Esophagus muscularis mucosa (tissue), 4 donors: ENCODE measurements at regions not wholly inside any gene's neighbourhood (a gene's known extent, or its start where the extent isn't known, plus 50 kb on each side); places are given as distances from the start of the nearest gene placed in this dataset.

Source experiments
- DNase-seq: peaks from one replicate; pipeline ENCODE4 v3.0.0-alpha.2; 2017; ENCODE audit errors: extremely low spot score
- H3K27ac ChIP-seq, 4 donors: fragments of 200-600 bp; sonication (generic); replicated peaks in 1 of 4; 1 replicate in 3 of 4; 2 replicates in 1 of 4; pipeline ENCODE4 v1.5.1; 2016 to 2019; ENCODE audit warnings: mild to moderate bottlenecking in 1 of 4
- H3K27me3 ChIP-seq, 4 donors: fragments of 200-600 bp; sonication (generic); one replicate each; pipeline versions ENCODE4 v1.5.1 to v1.6.0; 2016 to 2019
- H3K36me3 ChIP-seq, 4 donors: fragments of 200-600 bp; sonication (generic); one replicate each; pipeline ENCODE4 v1.5.1; 2016 to 2019
- H3K4me1 ChIP-seq, 4 donors: fragments of 200-600 bp; sonication (generic); one replicate each; pipeline ENCODE4 v1.5.1; 2016 to 2019
- H3K4me3 ChIP-seq, 4 donors: fragments of 200-600 bp; sonication (generic); 1 replicate in 2 of 4; 2 replicates in 2 of 4; pipeline ENCODE4 v1.5.1; 2016 to 2019; ENCODE audit warnings: mild to moderate bottlenecking in 4 of 4, moderate library complexity in 1 of 4
- H3K9me3 ChIP-seq, 4 donors: fragments of 200-600 bp; sonication (generic); 1 replicate in 3 of 4; 2 replicates in 1 of 4; pipeline ENCODE4 v1.5.1; 2016 to 2019
- EP300 ChIP-seq: sonication (generic); formaldehyde crosslinking; IDR thresholded peaks from one replicate; pipeline ENCODE4 v1.6.1; 2017; ENCODE audit warnings: antibody characterized with exemption
- POLR2A ChIP-seq: fragments of 450-650 bp; IDR thresholded peaks from one replicate; pipeline ENCODE4 v1.6.1; 2017; ENCODE audit warnings: antibody characterized with exemption, moderate library complexity, mild to moderate bottlenecking, low read depth
- POLR2AphosphoS5 ChIP-seq, 2 donors: sonication (generic); formaldehyde crosslinking; IDR thresholded peaks; one replicate each; pipeline ENCODE4 v1.6.1; 2017; ENCODE audit warnings: antibody characterized with exemption in 2 of 2
- WGBS: methylation state at CpG from one replicate; pipeline ENCODE4 v1.1.5; 2018; 5-methylcytosine and 5-hydroxymethylcytosine counted together
- intact Hi-C: fragments of 100-400 bp; cut with DNase I; formaldehyde crosslinking; loops from one replicate; pipeline ENCODE4 v1.15.1; 2023
- TF ChIP-seq, protein P1 (sequence below), 3 experiments: fragments of 200-600 bp in 2 of 3; fragments of 450-650 bp in 1 of 3; sonication (generic) in 2 of 3; IDR thresholded peaks; one replicate each; pipeline ENCODE4 v1.5.1; 2017 to 2019; ENCODE audit warnings: antibody characterized with exemption in 3 of 3, mild to moderate bottlenecking in 2 of 3, moderate library complexity in 1 of 3

DNA sequence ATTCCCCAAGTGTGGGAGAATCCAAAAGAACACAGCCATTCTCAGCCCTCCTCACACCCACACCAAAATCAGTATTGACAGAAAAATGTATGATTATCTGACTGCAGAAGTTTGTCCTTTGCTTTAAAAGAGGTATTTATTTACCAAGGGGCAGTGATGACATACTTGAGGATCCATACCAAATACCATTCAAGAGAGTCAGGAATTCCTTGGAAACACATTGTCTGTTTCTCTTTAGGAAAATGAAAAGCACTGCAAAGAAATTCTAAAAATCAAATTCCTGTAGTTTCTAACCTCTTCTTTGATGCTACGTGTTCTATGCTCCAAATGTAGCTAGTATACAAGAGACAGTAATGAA is 509.6 kb upstream of the CXADR start:
- Histone ChIP-seq H3K27me3 (no peaks in the 10 kb centered on the region), H3K27ac (no peak overlapping the region), H3K4me3 (no peak overlapping the region), H3K9me3 (no peaks in the 10 kb centered on the region), H3K4me1 (peaks cover 0 to 18% (median 12%) of the 10 kb centered on the region in 4 donors), H3K36me3 (no peaks in the 10 kb centered on the region)
- DNase-seq, result no peak
- intact Hi-C loops, result no loop called here
- TF ChIP-seq POLR2A, result no peak
- no peak for TF ChIP-seq EP300
- TF ChIP-seq POLR2AphosphoS5 (IDR thresholded peaks at IDR 0.05), result no peak
- TF ChIP-seq, protein P1, sequence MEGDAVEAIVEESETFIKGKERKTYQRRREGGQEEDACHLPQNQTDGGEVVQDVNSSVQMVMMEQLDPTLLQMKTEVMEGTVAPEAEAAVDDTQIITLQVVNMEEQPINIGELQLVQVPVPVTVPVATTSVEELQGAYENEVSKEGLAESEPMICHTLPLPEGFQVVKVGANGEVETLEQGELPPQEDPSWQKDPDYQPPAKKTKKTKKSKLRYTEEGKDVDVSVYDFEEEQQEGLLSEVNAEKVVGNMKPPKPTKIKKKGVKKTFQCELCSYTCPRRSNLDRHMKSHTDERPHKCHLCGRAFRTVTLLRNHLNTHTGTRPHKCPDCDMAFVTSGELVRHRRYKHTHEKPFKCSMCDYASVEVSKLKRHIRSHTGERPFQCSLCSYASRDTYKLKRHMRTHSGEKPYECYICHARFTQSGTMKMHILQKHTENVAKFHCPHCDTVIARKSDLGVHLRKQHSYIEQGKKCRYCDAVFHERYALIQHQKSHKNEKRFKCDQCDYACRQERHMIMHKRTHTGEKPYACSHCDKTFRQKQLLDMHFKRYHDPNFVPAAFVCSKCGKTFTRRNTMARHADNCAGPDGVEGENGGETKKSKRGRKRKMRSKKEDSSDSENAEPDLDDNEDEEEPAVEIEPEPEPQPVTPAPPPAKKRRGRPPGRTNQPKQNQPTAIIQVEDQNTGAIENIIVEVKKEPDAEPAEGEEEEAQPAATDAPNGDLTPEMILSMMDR (IDR thresholded peaks at IDR 0.05), result no peak
- WGBS, result 36% methylated on average over 1 of the region's 1 CpG

GRCh38 chr21:17003763-17004373 is 509.0 kb upstream of the CXADR start:
- DNase-seq, result no peak
- H3K4me3 ChIP-seq, result peak overlapping the region; percentile 15 to 27 (median 22)
- H3K36me3 ChIP-seq, result no peaks in the 10 kb centered on the region
- no peaks in the 10 kb centered on the region for H3K27me3 ChIP-seq
- no peaks in the 10 kb centered on the region for H3K9me3 ChIP-seq
- H3K4me1 ChIP-seq, result peaks cover 0 to 18% (median 12%) of the 10 kb centered on the region in 4 donors
- TF ChIP-seq, protein P1 (IDR thresholded peaks at IDR 0.05), result no peak
- no peak for TF ChIP-seq EP300
- TF ChIP-seq POLR2A, result no peak
- TF ChIP-seq POLR2AphosphoS5 (IDR thresholded peaks at IDR 0.05), result no peak
- peak overlapping the region in 2 of 4 donors; percentile 16 to 27 for H3K27ac ChIP-seq
- intact Hi-C loops, result no loop called here
- 14% methylated on average over 3 of the region's 3 CpGs for WGBS

DNA sequence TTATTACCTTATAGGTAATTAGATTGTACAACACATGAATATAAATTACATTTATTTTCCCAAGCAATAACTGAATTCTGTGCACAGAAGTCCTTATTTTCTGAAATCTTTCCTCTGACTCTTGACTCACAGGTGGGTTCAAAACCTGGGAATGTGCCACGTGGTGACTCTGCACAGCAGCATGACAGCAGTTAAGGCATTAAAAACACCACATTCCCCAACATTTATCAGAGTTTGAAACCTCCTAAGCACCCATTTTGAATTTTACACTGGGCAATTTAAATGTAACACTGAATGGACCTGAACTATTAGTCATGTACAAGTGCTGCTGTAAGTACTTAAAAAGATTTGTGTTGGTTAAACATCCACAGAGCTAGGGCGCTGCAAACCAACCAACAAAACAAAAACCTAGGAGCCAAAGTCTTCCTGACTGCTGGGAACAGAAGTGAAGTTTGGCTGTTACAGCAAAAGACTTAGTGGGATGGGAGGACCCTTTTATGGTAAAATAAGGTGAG is 480.6 kb upstream of the CXADR start:
- Histone ChIP-seq H3K27ac (no peak overlapping the region), H3K27me3 (no peaks in the 10 kb centered on the region), H3K4me1 (no peaks in the 10 kb centered on the region), H3K9me3 (peaks cover 0 to 8% (median 0%) of the 10 kb centered on the region in 4 donors), H3K36me3 (no peaks in the 10 kb centered on the region), H3K4me3 (no peak overlapping the region)
- TF ChIP-seq POLR2A, result no peak
- no peak for TF ChIP-seq EP300
- TF ChIP-seq, protein P1 (IDR thresholded peaks at IDR 0.05), result no peak
- TF ChIP-seq POLR2AphosphoS5 (IDR thresholded peaks at IDR 0.05), result no peak
- DNase-seq, result no peak
- 81% methylated on average over 2 of the region's 2 CpGs for WGBS
- intact Hi-C loops, result no loop called here

GRCh38 chr21:17044696-17045095 is 468.1 kb upstream of the CXADR start:
- H3K36me3 ChIP-seq, result no peaks in the 10 kb centered on the region
- DNase-seq, result no peak
- intact Hi-C loops, result no loop called here

More at GRCh38 chr21:17044696-17045095, 468.1 kb upstream of the CXADR start:
- H3K9me3 ChIP-seq, result no peaks in the 10 kb centered on the region
- H3K4me3 ChIP-seq, result no peak overlapping the region
- TF ChIP-seq, protein P1 (IDR thresholded peaks at IDR 0.05), result no peak
- TF ChIP-seq EP300 (no peak), POLR2A (no peak), POLR2AphosphoS5 (IDR thresholded peaks at IDR 0.05) (no peak)
- WGBS, result 74% methylated on average over 3 of the region's 3 CpGs
- no peak overlapping the region for H3K27ac ChIP-seq
- no peaks in the 10 kb centered on the region for H3K27me3 ChIP-seq
- no peaks in the 10 kb centered on the region for H3K4me1 ChIP-seq
